ENCODE measurements at regions not wholly inside any gene's neighbourhood (a gene's known extent, or its start where the extent isn't known, plus 50 kb on each side); places are given as distances from the start of the nearest gene placed in this dataset.

DNA sequence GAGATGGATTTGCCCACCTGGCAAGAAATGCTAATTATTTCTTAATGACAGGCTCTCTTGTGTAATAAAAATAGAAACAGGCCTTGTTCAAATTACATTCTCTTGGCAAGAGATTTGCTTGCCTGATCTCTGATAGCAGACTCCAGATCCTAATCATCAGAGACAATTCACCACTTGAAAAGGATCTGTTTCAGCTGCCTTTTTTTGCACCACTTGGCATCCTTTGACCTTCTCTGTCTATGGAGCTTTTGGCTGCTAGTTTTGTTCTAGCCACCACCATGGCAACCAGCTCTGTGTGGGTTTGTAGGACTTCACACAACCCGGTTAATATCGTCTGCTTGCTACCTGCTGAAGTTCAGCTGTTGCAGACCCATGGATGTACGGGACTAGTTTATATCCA, 241.1 kb upstream of the TLL1 start:
- 100% methylated on average over 1 of the region's 3 CpGs for WGBS (ENCODE audit: insufficient coverage)
- Histone ChIP-seq H3K79me2 (ENCODE audit: insufficient read depth, low read length) (no peaks in the 10 kb centered on the region), H3K4me3 (replicated peaks in 1 of 3; ENCODE audit: low read depth in 2 of 3, low read length in 3 of 3) (no peak overlapping the region), H2AFZ (ENCODE audit: insufficient read depth, low read depth, low read length, poor library complexity, severe bottlenecking) (no peak overlapping the region), H3K4me2 (replicated peaks; ENCODE audit: extremely low read depth, low read length, poor library complexity, severe bottlenecking) (no peak overlapping the region), H4K20me1 (ENCODE audit: insufficient read depth, low read length) (no peaks in the 10 kb centered on the region), H3K27ac (ENCODE audit: low read depth in 1 of 2, low read length in 2 of 2) (no peak overlapping the region), H3K4me1 (ENCODE audit: control insufficient read depth in 1 of 2, insufficient read depth in 2 of 2, low read length in 2 of 2) (no peaks in the 10 kb centered on the region), H3K36me3 (replicated peaks in 1 of 2; ENCODE audit: control insufficient read depth in 1 of 2, insufficient read depth in 2 of 2, low read length in 2 of 2) (no peaks in the 10 kb centered on the region), H3K27me3 (ENCODE audit: control insufficient read depth in 2 of 2, insufficient read depth in 2 of 2, low read length in 2 of 2) (no peaks in the 10 kb centered on the region), H3K9ac (ENCODE audit: insufficient read depth, low read length, poor library complexity, severe bottlenecking) (no peak overlapping the region), H3K9me3 (replicated peaks in 1 of 2; ENCODE audit: control insufficient read depth in 1 of 2, insufficient read depth in 1 of 2, low read length in 2 of 2) (peaks cover 8 to 9% of the 10 kb centered on the region in 2 donors)
- Mint-ChIP-seq H3K36me3 (no peaks in the 10 kb centered on the region), H3K9me3 (peaks cover 0 to 14% (median 9%) of the 10 kb centered on the region in 7 donors), H3K27ac (no peak overlapping the region), H3K4me3 (no peak overlapping the region), H3K27me3 (ENCODE audit: low read depth in 3 of 3) (peaks cover 0 to 1% (median 0%) of the 10 kb centered on the region in 3 donors), H3K4me1 (no peaks in the 10 kb centered on the region)
- intact Hi-C loops (cut with micrococcal nuclease): no loop called here
- TF ChIP-seq, protein P1, sequence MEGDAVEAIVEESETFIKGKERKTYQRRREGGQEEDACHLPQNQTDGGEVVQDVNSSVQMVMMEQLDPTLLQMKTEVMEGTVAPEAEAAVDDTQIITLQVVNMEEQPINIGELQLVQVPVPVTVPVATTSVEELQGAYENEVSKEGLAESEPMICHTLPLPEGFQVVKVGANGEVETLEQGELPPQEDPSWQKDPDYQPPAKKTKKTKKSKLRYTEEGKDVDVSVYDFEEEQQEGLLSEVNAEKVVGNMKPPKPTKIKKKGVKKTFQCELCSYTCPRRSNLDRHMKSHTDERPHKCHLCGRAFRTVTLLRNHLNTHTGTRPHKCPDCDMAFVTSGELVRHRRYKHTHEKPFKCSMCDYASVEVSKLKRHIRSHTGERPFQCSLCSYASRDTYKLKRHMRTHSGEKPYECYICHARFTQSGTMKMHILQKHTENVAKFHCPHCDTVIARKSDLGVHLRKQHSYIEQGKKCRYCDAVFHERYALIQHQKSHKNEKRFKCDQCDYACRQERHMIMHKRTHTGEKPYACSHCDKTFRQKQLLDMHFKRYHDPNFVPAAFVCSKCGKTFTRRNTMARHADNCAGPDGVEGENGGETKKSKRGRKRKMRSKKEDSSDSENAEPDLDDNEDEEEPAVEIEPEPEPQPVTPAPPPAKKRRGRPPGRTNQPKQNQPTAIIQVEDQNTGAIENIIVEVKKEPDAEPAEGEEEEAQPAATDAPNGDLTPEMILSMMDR (IDR thresholded peaks at IDR 0.05): no peak
- no peak for DNase-seq

DNA sequence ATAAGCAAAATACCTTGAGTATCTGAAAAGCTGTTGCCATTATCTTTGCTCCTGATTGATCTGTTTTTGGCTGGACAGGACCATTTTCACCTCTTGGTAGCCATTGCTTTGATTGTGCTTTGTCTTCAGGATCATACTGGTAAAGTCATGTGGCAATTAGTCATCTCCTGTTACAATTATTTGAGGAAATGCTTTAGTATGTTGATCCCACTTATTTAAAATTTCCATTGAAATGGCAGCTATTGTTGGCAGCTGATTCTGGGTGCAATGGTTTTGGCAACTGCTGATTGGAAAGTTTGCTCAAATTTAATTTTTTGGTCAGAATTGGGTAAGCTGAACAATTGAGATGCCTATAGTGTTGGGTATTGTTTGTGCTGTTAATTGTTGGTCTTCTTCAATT, 238.3 kb upstream of the TLL1 start:
- H3K9me3 ChIP-seq (replicated peaks in 1 of 2; ENCODE audit: control insufficient read depth in 1 of 2, insufficient read depth in 1 of 2, low read length in 2 of 2): peaks cover 8 to 12% of the 10 kb centered on the region in 2 donors
- H3K4me3 Mint-ChIP-seq: no peak overlapping the region
- intact Hi-C loops (cut with micrococcal nuclease): no loop called here
- no peaks in the 10 kb centered on the region for H3K4me1 ChIP-seq (ENCODE audit: control insufficient read depth in 1 of 2, insufficient read depth in 2 of 2, low read length in 2 of 2)
- H4K20me1 ChIP-seq (ENCODE audit: insufficient read depth, low read length): no peaks in the 10 kb centered on the region
- H3K36me3 ChIP-seq (replicated peaks in 1 of 2; ENCODE audit: control insufficient read depth in 1 of 2, insufficient read depth in 2 of 2, low read length in 2 of 2): no peaks in the 10 kb centered on the region
- H3K27ac Mint-ChIP-seq: no peak overlapping the region
- no peak overlapping the region for H3K9ac ChIP-seq (ENCODE audit: insufficient read depth, low read length, poor library complexity, severe bottlenecking)
- no peak overlapping the region for H3K27ac ChIP-seq (ENCODE audit: low read depth in 1 of 2, low read length in 2 of 2)
- no peak overlapping the region for H2AFZ ChIP-seq (ENCODE audit: insufficient read depth, low read depth, low read length, poor library complexity, severe bottlenecking)
- no peaks in the 10 kb centered on the region for H3K36me3 Mint-ChIP-seq
- no peak for DNase-seq
- no peaks in the 10 kb centered on the region for H3K79me2 ChIP-seq (ENCODE audit: insufficient read depth, low read length)
- peaks cover 0 to 1% (median 0%) of the 10 kb centered on the region in 3 donors for H3K27me3 Mint-ChIP-seq (ENCODE audit: low read depth in 3 of 3)
- H3K9me3 Mint-ChIP-seq: peaks cover 0 to 19% (median 8%) of the 10 kb centered on the region in 7 donors
- no peaks in the 10 kb centered on the region for H3K27me3 ChIP-seq (ENCODE audit: control insufficient read depth in 2 of 2, insufficient read depth in 2 of 2, low read length in 2 of 2)
- no peaks in the 10 kb centered on the region for H3K4me1 Mint-ChIP-seq
- TF ChIP-seq, protein P1 (IDR thresholded peaks at IDR 0.05): no peak
- no peak overlapping the region for H3K4me2 ChIP-seq (replicated peaks; ENCODE audit: extremely low read depth, low read length, poor library complexity, severe bottlenecking)
- H3K4me3 ChIP-seq (replicated peaks in 1 of 3; ENCODE audit: low read depth in 2 of 3, low read length in 3 of 3): no peak overlapping the region

All from CD14-positive monocyte (primary cell).